ENCODE measurements at regions not wholly inside any gene's neighbourhood (a gene's known extent, or its start where the extent isn't known, plus 50 kb on each side); places are given as distances from the start of the nearest gene placed in this dataset.
A peak's percentile ranks its signal among the peaks of the same experiment; 100 is the strongest.

DNA sequence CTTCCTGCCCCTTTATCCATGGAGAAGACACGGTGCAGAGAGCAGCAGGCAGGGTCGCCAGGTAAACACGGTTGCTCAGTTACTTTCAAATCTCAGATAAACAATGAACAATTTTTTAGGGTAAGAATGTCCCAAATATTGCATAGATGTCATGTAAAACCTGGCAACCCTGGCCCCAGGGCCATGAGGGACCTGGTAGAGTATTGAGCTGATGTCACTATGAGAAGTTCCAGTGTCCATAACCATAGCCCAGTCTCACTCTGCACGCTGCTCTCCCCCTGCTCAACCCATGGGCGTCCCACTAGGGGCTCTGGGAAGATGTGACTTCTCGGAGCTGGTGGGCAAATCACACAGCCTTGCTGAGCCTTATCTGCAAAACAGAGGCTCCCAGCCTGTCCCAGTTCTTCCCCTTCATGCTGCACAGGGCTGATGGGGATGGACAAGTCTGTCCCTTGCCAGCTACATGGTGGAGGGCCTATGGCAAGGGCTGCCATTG, 71.3 kb upstream of the TOP1 start:
- H3K4me1 ChIP-seq, result no peaks in the 10 kb centered on the region
- TF ChIP-seq POLR2A (IDR thresholded peaks at IDR 0.05), result no peak
- no peak for TF ChIP-seq POLR2AphosphoS5 (IDR thresholded peaks at IDR 0.05)
- no peak for TF ChIP-seq EP300 (IDR thresholded peaks at IDR 0.05)
- no peak for TF ChIP-seq CTCF (IDR thresholded peaks at IDR 0.05)
- no peaks in the 10 kb centered on the region for H3K27me3 ChIP-seq
- peak; percentile 45 for DNase-seq
- H3K36me3 ChIP-seq, result no peaks in the 10 kb centered on the region
- H3K27ac ChIP-seq, result no peak overlapping the region
- H3K9me3 ChIP-seq, result peaks cover 0 to 4% (median 0%) of the 10 kb centered on the region in 4 donors
- 81 to 92% methylated on average over 6 of the region's 6 CpGs for WGBS, 2 donors
- no peak overlapping the region for H3K4me3 ChIP-seq
- intact Hi-C loops (cut with DNase I), result no loop called here

DNA sequence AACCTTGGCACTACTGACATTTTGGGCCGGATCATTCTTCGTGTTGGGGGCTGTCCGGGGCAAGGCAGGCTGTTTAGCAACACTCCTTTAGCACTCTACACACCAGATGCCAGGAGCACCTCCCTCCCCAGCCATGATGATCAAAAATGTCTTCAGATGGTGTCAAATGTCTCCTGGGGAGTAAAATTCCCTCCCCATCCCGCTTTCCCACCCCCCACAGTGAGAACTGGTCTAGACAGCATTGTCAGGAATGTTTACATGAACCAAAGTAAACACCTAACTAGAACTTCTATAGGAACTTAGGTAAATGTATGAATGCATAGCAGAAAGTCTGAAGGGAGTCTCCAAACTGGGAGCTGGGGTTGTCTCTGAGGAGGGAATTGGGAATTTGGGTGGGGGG, 70.0 kb upstream of the TOP1 start:
- intact Hi-C loops (cut with DNase I), result no loop called here
- no peaks in the 10 kb centered on the region for H3K4me1 ChIP-seq
- TF ChIP-seq POLR2A (IDR thresholded peaks at IDR 0.05) (no peak), CTCF (IDR thresholded peaks at IDR 0.05) (no peak), POLR2AphosphoS5 (IDR thresholded peaks at IDR 0.05) (no peak), EP300 (IDR thresholded peaks at IDR 0.05) (no peak)
- no peak overlapping the region for H3K4me3 ChIP-seq
- peak; percentile 25 for DNase-seq
- WGBS, 2 donors, result 61 to 71% methylated on average over 4 of the region's 4 CpGs
- H3K36me3 ChIP-seq, result no peaks in the 10 kb centered on the region
- H3K27me3 ChIP-seq, result no peaks in the 10 kb centered on the region
- H3K9me3 ChIP-seq, result peaks cover 0 to 4% (median 0%) of the 10 kb centered on the region in 4 donors
- no peak overlapping the region for H3K27ac ChIP-seq

DNA sequence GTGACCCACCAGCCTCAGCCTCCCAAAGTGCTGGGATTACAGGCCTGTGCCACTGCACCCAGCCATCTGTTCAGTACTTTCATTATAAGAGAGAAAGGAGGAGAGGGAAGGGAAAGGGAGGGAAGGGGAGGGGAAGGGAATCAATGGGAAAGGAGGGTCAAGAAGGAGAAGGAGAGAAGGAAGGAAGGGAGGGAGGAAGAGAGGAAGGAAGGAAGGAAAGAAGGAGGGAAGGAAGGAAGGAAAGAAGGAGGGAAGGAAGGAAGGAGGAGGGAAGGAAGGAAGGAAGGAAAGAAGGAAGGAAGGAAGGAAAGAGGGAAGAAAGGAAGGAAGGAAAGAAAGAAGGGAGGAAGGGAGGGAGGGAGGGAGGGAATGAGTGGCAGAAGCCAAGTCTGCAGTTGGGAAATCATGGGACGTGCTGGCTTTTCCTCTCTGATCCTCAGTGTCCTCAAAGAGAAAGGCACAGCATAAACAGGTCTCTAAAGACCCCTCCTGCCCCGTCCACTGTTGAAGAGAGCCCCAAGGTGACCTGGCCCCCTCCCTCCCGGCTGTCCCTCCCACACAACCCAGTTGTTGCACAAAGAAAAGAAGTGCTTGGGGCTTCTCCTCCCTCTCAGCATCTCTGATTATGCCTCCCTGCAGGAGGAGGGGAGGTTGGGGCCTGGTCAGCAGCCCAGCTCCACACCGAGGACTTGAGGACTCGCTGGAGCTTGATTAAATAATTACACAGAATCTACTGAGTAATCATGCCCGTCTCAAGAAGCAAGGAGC, 69.1 kb upstream of the TOP1 start:
- Histone ChIP-seq H3K4me3 (no peak overlapping the region), H3K27me3 (no peaks in the 10 kb centered on the region), H3K9me3 (no peaks in the 10 kb centered on the region), H3K4me1 (no peaks in the 10 kb centered on the region), H3K36me3 (no peaks in the 10 kb centered on the region), H3K27ac (no peak overlapping the region)
- intact Hi-C loops (cut with DNase I), result loop anchor here (5.0 kb wide), 2 partner anchors 1072 to 1692 kb away; no protein-coding TSS in a partner anchor
- 71 to 73% methylated on average over 6 of the region's 6 CpGs for WGBS, 2 donors
- TF ChIP-seq CTCF (IDR thresholded peaks at IDR 0.05) (no peak), POLR2A (IDR thresholded peaks at IDR 0.05) (no peak)
- DNase-seq, result peak; percentile 22

DNA sequence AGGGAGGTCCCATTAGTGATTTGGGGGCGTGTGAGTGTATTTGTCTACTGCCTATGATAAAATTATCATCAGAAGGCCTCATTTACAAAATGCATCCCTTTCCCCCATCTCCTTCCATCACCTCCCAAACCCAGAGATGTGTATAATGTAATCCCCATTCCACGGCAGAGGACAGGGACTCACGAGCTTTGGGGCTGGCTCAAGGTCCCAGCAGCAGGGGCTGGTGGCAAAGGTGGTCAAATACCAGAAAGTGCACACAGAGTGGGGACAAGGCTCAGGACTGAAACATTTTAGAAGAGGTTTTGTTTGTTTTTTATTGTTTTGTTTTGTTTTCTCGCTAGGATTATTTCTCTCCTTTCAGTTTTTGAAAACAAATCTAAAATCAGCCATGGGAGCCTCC, 68.5 kb upstream of the TOP1 start:
- no peak for DNase-seq
- H3K4me3 ChIP-seq, result no peak overlapping the region
- intact Hi-C loops (cut with DNase I), result loop anchor here (5.0 kb wide), 2 partner anchors 1073 to 1693 kb away; no protein-coding TSS in a partner anchor
- TF ChIP-seq POLR2AphosphoS5 (IDR thresholded peaks at IDR 0.05), result no peak
- H3K27ac ChIP-seq, result no peak overlapping the region
- H3K4me1 ChIP-seq, result no peaks in the 10 kb centered on the region
- H3K36me3 ChIP-seq, result no peaks in the 10 kb centered on the region
- H3K9me3 ChIP-seq, result no peaks in the 10 kb centered on the region
- 87 to 90% methylated on average over 4 of the region's 4 CpGs for WGBS, 2 donors
- H3K27me3 ChIP-seq, result no peaks in the 10 kb centered on the region

DNA sequence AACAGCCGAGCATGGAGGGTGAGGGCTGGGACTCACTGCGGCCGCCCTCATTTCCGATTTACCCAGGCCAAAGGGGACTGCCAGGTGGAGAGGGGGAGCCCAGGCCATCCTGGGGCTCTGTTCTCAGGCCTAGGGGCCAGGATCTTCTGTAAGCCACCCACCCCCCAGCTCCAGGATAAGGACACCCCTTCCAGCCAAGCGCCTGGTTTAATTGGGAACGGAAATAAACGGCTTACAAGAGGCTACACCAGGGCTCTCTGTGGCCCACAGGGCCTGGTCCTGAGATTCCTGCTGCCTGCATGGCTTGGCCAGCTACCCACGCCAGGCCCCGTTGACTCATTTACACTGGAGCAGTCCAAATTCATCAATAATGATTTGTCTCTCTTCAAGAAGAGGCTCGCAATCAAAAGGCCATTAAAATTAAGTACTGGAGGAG, 68.1 kb upstream of the TOP1 start:
- peak; percentile 40 for DNase-seq

More for the DNA sequence above, 68.1 kb upstream of the TOP1 start:
- Histone ChIP-seq H3K4me3 (no peak overlapping the region), H3K36me3 (no peaks in the 10 kb centered on the region), H3K27me3 (no peaks in the 10 kb centered on the region), H3K27ac (no peak overlapping the region), H3K4me1 (no peaks in the 10 kb centered on the region), H3K9me3 (no peaks in the 10 kb centered on the region)
- intact Hi-C loops (cut with DNase I), result loop anchor here (5.0 kb wide), 2 partner anchors 1073 to 1693 kb away; no protein-coding TSS in a partner anchor
- WGBS, 2 donors, result 81 to 88% methylated on average over 10 of the region's 10 CpGs
- TF ChIP-seq EP300 (IDR thresholded peaks at IDR 0.05) (no peak), POLR2A (IDR thresholded peaks at IDR 0.05) (no peak)
